Glutamatergic neuron (in vitro differentiated cells): ENCODE measurements at regions not wholly inside any gene's neighbourhood (a gene's known extent, or its start where the extent isn't known, plus 50 kb on each side); places are given as distances from the start of the nearest gene placed in this dataset.

ENCODE experiments used
- DNase-seq: peaks from one replicate; pipeline ENCODE4 v3.0.0; 2022
- H3K27ac Mint-ChIP-seq: one replicate; pipeline ENCODE4 v1.8.0; 2020; ENCODE audit warnings: mild to moderate bottlenecking, mixed read lengths, inconsistent platforms; ENCODE audit not compliant: unreplicated experiment
- H3K27me3 Mint-ChIP-seq: one replicate; pipeline ENCODE4 v1.8.0; 2020; ENCODE audit warnings: mild to moderate bottlenecking, moderate library complexity, mixed read lengths, inconsistent platforms; ENCODE audit not compliant: unreplicated experiment
- H3K36me3 Mint-ChIP-seq: one replicate; pipeline ENCODE4 v1.8.0; 2020; ENCODE audit warnings: mild to moderate bottlenecking, mixed read lengths, inconsistent platforms; ENCODE audit not compliant: unreplicated experiment
- H3K4me1 Mint-ChIP-seq: one replicate; pipeline ENCODE4 v1.8.0; 2020; ENCODE audit warnings: mild to moderate bottlenecking, low read depth, mixed read lengths, inconsistent platforms; ENCODE audit not compliant: unreplicated experiment
- H3K4me3 Mint-ChIP-seq: one replicate; pipeline ENCODE4 v1.8.0; 2020; ENCODE audit warnings: mild to moderate bottlenecking, mixed read lengths, inconsistent platforms; ENCODE audit not compliant: unreplicated experiment
- H3K9me3 Mint-ChIP-seq: one replicate; pipeline ENCODE4 v1.8.0; 2020; ENCODE audit warnings: mild to moderate bottlenecking, moderate library complexity, mixed read lengths, inconsistent platforms; ENCODE audit not compliant: unreplicated experiment
- TF ChIP-seq, protein P1 (sequence below): fragments of 200-600 bp; sonication (generic); IDR thresholded peaks from one replicate; pipeline ENCODE4 v1.5.0; 2021; ENCODE audit not compliant: partially characterized antibody, unreplicated experiment

GRCh38 chr12:11565752-11566151 lies 83.7 kb upstream of the ETV6 start:
- Mint-ChIP-seq H3K4me3 (no peak overlapping the region), H3K27ac (no peak overlapping the region), H3K27me3 (no peaks in the 10 kb centered on the region), H3K4me1 (no peaks in the 10 kb centered on the region), H3K9me3 (no peaks in the 10 kb centered on the region), H3K36me3 (no peaks in the 10 kb centered on the region)
- TF ChIP-seq, protein P1, sequence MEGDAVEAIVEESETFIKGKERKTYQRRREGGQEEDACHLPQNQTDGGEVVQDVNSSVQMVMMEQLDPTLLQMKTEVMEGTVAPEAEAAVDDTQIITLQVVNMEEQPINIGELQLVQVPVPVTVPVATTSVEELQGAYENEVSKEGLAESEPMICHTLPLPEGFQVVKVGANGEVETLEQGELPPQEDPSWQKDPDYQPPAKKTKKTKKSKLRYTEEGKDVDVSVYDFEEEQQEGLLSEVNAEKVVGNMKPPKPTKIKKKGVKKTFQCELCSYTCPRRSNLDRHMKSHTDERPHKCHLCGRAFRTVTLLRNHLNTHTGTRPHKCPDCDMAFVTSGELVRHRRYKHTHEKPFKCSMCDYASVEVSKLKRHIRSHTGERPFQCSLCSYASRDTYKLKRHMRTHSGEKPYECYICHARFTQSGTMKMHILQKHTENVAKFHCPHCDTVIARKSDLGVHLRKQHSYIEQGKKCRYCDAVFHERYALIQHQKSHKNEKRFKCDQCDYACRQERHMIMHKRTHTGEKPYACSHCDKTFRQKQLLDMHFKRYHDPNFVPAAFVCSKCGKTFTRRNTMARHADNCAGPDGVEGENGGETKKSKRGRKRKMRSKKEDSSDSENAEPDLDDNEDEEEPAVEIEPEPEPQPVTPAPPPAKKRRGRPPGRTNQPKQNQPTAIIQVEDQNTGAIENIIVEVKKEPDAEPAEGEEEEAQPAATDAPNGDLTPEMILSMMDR, result no peak
- DNase-seq, result no peak

DNA sequence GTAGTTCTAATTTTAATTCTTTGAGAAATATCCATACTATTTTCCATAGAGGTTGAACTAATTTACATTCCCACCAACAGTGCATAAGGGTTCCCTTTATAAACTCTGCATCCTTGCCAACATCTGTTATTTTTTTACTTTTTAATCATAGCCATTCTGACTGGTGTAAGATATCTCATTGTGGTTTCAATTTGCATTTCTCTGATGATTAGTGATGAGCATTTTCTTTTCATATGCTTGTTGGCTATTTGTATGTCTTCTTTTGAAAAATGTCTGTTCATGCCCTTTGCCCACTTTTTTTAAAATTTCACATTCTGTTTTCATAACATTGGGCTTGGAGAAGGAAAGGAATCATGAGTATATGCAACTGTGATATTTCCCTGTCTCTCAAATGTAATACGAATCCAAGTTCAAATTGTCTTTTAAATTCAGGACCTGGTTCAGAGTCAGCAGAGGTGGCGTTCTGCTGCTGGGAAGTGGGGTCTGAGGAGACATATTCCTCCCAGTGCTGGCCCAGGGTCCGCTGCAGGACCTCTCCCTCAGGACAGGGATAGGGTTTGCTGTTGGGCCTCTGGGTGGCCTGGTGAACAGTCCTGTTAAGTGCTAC lies 81.2 kb upstream of the ETV6 start:
- TF ChIP-seq, protein P1, result no peak
- no peak for DNase-seq
- Mint-ChIP-seq H3K9me3 (no peaks in the 10 kb centered on the region), H3K27ac (no peak overlapping the region), H3K36me3 (no peaks in the 10 kb centered on the region), H3K27me3 (no peaks in the 10 kb centered on the region), H3K4me3 (no peak overlapping the region), H3K4me1 (no peaks in the 10 kb centered on the region)

- Mint-ChIP-seq H3K9me3 (no peaks in the 10 kb centered on the region), H3K4me3 (no peak overlapping the region), H3K4me1 (no peaks in the 10 kb centered on the region), H3K27ac (no peak overlapping the region), H3K36me3 (no peaks in the 10 kb centered on the region), H3K27me3 (no peaks in the 10 kb centered on the region)
- DNase-seq, result no peak
- TF ChIP-seq, protein P1, result no peak
Observed at GRCh38 chr12:11568762-11569478, 80.6 kb upstream of the ETV6 start.

DNA sequence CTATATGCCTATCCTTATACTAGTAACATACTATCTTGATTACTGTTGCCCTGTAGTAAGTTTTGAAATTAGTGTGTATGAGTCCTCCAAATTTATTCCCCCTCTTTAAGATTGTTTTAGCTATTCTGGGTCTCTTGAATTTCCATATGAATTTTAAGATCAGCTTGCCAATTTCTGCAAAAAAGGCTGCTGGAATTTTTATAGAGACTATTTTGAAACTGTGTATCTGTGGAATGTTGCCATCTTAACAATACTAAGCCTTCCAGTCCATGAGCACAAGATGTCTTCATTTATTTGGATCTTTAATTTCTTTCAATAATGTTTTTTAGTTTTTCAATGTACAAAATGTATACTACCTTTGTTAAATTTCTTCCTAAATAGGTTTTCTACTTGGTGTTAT lies 79.8 kb upstream of the ETV6 start:
- H3K27me3 Mint-ChIP-seq, result no peaks in the 10 kb centered on the region
- no peaks in the 10 kb centered on the region for H3K36me3 Mint-ChIP-seq
- no peak for DNase-seq
- TF ChIP-seq, protein P1, result no peak
- H3K27ac Mint-ChIP-seq, result no peak overlapping the region
- H3K4me1 Mint-ChIP-seq, result no peaks in the 10 kb centered on the region
- H3K9me3 Mint-ChIP-seq, result no peaks in the 10 kb centered on the region
- no peak overlapping the region for H3K4me3 Mint-ChIP-seq

GRCh38 chr12:11573880-11574279 lies 75.6 kb upstream of the ETV6 start:
- H3K4me1 Mint-ChIP-seq, result no peaks in the 10 kb centered on the region
- no peak for DNase-seq
- TF ChIP-seq, protein P1, result no peak
- H3K27me3 Mint-ChIP-seq, result no peaks in the 10 kb centered on the region
- no peak overlapping the region for H3K27ac Mint-ChIP-seq
- H3K4me3 Mint-ChIP-seq, result no peak overlapping the region
- H3K36me3 Mint-ChIP-seq, result peaks cover 4% of the 10 kb centered on the region
- peaks cover 1% of the 10 kb centered on the region for H3K9me3 Mint-ChIP-seq
